NCI-H146 (cell line): ENCODE measurements at regions not wholly inside any gene's neighbourhood (a gene's known extent, or its start where the extent isn't known, plus 50 kb on each side); places are given as distances from the start of the nearest gene placed in this dataset.
"Not testable (repeated sequence)": the region's sequence is repeated elsewhere in the genome, so short reads cannot be mapped to it uniquely, and the experiment has no call there.

Experiments
- DNase-seq: peaks from one replicate; lab custom pipeline; 2025; lab: John Stamatoyannopoulos, UW

DNA sequence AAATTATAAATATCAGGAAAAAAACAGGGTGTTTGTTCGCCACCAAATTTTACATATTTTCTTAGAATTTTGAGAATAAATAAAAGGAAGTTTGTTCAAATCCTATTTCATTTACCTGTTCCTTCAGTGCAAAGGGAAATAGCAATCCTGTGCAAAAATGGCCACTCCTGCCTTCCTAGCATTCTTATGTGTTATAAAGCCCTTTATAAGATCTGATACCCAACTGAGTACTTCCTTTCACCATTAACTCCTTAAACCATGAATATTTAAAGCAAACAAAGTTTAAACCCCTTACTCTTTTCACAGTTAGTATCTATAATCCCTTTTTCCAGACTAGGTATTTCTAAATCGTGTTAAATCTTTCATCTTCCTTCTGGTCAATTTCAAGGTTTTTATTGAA is 427.8 kb downstream of the NR4A2 start:
- no peak for DNase-seq

DNA sequence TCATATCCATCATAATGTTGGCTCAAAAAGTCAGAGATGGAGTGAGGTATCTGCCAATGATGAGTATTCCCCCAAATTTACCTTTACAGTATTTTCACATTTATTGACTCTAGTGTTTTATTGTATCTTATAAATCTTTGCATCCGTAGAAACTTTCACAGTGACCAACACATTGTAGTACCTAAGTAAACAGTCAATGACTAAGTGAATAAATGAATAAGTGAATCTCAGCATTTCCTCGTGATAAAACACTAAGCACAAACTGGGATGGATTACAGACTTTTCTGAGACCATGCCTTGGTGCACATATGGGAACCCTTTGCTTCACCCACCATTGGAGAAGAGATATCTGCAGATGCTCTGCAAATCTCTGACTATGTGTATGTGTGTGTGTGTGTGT is 429.9 kb downstream of the NR4A2 start:
- DNase-seq: no peak

DNA sequence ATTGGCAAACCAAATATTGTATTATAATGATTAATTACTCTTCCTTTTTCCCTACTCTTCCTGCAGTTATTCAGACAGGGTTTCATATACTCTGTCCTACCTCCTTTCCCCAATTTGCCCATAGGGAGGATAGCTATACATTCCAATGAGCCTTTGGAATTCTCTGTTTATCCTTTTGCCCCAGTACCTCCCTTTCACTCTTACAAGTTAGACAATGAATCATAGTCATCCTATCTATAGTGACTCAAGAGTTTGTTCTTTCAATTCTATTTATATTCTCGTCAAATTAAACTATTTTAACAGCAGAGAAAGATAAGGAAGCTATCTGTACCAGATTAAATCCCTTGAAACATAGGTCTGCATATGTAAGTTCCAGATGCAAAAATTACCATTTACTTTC is 437.5 kb downstream of the NR4A2 start:
- no peak for DNase-seq

- DNase-seq: not testable (repeated sequence)
These were observed 452.1 kb downstream of the NR4A2 start for GRCh38 chr2:155880382-155880781.

DNA sequence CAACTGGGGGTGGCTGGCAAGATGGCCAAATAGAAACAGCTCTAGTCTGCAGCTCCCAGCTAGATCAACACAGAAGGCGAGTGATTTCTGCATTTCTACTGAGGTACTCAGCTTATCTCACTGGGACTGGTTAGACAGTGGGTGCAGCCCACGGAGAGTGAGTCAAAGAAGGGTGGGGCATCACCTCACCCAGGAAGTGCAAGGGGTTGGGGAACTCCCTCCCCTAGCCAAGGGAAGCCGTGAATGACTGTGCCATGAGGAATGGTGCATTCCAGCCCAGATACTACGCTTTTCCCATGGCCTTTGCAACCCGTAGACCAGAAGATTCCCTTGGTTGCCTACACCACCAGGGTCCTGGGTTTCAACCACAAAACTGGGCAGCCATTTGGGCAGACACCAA is 452.6 kb downstream of the NR4A2 start:
- DNase-seq: not testable (repeated sequence)

GRCh38 chr2:155872396-155872795 is 460.1 kb downstream of the NR4A2 start:
- DNase-seq: no peak

DNA sequence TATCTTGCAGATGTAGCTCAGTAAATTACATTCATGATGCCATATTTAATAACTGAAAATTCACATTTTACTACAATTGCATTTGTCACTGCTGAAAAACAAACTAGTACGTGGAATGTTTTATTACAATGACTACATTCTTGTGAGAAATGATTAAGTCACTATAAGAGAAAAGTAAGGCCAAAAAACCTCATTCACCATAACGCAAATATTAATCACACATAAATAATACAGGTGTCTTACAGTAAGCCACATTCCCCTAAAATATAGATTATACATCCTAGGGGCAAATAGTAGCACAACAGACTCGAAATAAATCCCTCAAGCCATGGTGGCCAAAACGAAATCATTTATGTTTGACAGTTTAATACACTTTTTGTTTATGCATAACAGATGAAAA is 460.6 kb downstream of the NR4A2 start:
- DNase-seq: no peak

DNA sequence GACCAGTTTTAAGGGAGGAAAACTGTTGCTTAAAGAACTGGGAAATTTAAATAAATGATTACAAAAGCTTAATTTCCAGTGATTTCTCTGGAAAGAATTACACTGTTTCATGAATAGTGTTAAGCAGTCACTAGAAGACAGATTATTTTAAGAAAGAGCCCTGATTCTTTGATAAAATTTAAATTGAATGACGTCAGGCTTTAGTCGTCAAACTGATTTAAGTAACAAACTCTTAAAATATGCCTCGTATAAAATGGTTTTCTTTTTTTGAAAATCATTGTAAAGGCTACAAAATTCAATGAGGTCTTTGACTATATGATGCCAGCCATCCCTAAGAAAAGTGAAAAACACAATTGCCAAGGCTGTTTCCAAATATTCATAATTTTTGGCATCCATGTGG is 465.0 kb downstream of the NR4A2 start:
- no peak for DNase-seq

GRCh38 chr2:155866477-155866876 is 466.0 kb downstream of the NR4A2 start:
- peak; percentile 0 for DNase-seq

GRCh38 chr2:155852156-155852555 is 480.4 kb downstream of the NR4A2 start:
- DNase-seq: no peak

DNA sequence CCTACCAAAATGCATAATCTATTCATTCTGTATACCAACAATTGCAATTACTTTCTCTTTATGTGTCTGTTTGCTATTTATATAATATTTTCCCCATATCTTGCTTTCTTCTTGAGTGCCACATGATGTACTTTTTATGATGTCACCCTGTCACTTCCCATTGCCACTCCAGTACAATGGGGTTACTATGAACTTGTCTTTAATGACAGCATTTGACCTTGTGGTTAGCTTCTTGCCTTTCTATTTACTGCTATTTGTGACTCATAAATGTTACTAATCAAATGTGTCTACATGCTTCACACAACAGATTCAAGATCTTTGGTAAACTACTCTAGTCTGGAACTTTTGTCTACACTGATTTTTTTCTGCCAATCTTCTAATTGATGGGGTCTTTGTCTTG is 486.3 kb downstream of the NR4A2 start:
- no peak for DNase-seq

- DNase-seq: peak; percentile 1
These were observed 488.1 kb downstream of the NR4A2 start for GRCh38 chr2:155844461-155844860.

DNA sequence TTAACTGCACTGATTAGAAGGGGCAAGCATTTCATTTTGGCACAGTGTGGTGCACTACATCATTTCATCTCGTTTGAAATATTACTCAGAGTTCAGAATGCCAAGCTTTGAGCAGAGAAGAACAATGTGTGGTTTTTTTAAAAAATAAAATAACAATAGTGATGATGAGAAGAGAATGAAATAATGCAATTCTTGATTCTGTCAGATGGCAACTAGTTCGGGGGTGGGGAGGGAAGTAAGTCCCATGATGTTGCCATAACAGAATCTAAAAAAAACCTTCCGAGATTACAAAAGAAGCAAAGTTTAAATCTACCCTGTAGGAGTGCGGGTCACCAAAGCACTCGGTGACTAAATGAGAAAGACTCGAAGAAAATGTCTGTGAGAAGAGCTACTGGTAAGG is 490.4 kb downstream of the NR4A2 start:
- no peak for DNase-seq

DNA sequence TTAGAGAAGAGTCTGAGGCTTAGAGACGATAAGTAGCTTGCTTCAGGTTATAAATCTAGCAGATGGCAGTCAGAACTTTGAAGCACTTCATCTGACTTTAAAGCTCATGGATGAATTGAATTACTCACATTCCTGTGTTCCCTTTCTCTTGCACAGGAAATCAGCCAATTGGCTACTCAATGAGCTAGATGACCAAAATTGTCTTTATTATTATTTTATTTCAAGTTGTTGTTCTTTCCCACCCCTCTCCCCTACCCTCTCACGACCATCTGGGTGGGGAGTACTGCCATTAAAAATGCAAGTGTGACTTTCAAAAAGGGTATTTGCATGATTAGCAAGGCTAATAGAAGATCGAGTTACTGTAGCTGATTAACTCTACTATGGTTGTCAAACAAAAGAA is 491.1 kb downstream of the NR4A2 start:
- DNase-seq: no peak

DNA sequence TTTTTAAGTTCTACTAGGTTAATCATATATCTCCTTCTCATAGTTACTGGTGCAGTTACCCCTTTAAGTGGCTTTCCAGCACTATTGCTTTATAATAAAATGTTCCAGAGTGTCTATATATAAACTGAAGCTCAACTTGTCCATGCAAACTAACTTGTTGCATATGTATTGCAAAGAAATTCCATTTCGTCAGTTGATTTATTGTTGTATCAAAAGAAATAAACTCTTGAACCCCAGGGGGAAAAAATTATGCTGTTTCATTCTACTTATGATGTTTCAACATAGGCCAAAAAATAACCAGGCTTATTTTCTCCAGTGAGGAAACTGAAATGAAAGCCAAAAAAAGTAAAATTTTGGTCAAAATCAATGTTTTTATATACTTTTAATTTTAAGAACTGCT is 491.9 kb downstream of the NR4A2 start:
- no peak for DNase-seq

DNA sequence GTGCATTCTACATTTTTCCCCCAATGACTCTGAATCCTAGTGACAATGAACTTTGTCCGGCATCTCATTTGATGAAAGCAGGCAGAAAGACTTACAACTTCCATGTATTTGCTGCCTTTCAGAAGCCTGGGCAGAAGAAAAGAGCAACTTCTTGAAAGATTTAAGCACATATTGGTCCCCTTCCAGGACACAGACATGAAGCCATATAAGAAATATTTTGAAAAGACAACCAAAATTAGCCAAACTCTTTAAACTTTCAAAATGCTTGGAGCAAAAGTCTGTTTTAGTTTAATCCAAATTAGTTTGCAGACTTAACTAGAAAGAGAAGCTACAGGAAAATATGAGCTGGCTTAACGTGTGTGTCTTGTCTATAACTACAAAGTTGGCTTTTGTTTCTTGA is 492.5 kb downstream of the NR4A2 start:
- no peak for DNase-seq

- no peak for DNase-seq
These were observed 493.1 kb downstream of the NR4A2 start for GRCh38 chr2:155839436-155839835.

- DNase-seq: no peak
These were observed 496.1 kb downstream of the NR4A2 start for GRCh38 chr2:155836439-155836838.

DNA sequence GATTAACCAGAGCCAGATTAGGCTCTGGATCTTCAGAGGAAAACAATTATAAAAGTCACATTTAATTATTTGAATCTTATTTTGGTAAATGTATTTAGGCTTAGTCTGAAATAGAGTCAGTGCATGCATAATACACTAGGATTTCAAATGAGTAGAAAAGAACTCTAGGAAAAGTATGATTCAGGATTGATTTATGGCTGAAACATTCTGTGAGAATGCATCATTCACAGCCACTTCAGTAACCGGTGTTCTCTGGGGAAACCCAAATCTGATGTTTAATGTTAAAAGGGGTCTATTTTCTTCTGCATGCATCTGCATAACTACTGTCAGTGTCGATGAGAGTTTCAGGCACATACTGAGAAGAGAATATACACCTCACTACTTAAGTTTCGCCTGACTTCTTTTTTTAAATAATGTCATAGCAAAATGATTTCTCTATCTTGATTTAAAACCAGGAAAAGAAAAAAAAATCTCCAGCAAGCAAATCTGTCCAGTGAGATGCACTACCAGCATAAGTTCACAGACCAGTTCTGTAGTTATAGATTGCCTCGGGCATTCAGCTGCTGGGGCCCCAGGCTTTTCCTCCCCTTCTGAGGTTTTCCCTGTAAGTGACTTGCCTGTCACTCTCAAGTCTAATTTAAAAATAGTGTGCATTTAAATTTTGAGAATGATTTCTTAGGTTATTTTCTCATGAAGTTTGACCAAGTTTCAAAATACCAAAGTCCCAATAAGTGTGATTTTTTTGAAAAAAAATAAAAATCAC is 501.5 kb downstream of the NR4A2 start:
- DNase-seq: peak; percentile 66

DNA sequence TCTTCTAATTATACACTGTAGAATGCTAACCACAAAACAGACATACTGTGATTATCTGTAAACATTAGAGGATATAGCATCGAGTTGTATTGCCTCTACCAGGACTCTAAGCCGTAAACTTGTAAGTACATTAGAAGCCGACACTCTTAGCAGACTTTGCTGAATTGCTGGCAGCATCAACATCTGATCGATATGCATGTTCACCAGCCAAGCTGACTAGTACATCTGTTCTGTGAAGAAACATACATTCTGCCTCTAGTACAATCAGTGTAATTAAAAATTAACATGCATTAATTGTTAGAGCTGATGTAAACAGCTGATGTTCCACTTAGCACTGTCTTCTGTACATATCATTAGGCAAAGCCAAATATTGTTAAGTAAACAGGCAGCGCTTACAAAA is 502.2 kb downstream of the NR4A2 start:
- DNase-seq: peak; percentile 21

DNA sequence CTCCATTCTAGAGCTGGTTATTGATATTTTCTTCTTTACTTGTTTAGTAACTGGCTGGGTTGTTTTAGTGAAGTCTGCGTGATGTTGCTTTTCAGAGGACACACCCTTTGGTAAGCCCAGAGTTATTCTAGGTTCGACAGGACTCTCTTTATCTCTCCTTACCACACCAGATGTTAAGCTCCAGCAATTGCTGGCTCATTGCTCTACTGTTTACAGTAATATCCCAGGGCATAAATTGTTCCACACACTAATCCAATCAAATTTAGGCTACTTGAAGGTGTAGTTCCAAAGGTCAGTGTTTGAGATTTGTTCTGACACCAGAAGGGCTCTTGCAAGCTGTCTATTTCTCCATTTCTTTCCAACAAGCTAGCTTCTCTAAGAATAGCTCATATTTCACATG is 506.6 kb downstream of the NR4A2 start:
- no peak for DNase-seq

- peak; percentile 15 for DNase-seq
These were observed 516.7 kb downstream of the NR4A2 start for GRCh38 chr2:155815851-155816250.

GRCh38 chr2:155815275-155815674 is 517.2 kb downstream of the NR4A2 start:
- no peak for DNase-seq

- no peak for DNase-seq
These were observed 522.1 kb downstream of the NR4A2 start for GRCh38 chr2:155810411-155810810.
